ENCODE measurements at regions not wholly inside any gene's neighbourhood (a gene's known extent, or its start where the extent isn't known, plus 50 kb on each side); places are given as distances from the start of the nearest gene placed in this dataset.

DNA sequence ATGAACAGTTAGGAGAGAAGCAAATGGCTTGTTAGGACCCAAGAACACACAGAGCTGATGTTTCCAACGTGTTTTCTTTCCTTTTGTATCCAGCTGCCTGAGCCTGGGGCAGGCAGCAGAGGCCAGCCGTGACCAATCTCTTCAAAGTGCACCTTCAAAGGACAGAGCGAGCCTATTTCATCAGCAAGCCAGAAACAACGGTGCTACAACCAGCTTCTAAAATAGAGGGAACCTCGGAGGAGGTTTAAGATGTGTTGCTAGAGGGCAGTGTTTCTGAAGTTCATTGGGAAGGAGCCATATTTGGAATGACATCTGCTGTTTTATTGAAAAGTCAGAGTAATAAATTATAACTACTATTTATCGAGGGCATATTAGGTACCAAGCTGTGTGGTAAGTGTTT is 56.2 kb upstream of the RFC3 start:
- no peak for DNase-seq (ENCODE audit: extremely low read depth, low read depth)
- TF ChIP-seq, protein P1, sequence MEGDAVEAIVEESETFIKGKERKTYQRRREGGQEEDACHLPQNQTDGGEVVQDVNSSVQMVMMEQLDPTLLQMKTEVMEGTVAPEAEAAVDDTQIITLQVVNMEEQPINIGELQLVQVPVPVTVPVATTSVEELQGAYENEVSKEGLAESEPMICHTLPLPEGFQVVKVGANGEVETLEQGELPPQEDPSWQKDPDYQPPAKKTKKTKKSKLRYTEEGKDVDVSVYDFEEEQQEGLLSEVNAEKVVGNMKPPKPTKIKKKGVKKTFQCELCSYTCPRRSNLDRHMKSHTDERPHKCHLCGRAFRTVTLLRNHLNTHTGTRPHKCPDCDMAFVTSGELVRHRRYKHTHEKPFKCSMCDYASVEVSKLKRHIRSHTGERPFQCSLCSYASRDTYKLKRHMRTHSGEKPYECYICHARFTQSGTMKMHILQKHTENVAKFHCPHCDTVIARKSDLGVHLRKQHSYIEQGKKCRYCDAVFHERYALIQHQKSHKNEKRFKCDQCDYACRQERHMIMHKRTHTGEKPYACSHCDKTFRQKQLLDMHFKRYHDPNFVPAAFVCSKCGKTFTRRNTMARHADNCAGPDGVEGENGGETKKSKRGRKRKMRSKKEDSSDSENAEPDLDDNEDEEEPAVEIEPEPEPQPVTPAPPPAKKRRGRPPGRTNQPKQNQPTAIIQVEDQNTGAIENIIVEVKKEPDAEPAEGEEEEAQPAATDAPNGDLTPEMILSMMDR (IDR thresholded peaks at IDR 0.05; ENCODE audit: low read depth, low read length), result peak; percentile 18

DNA sequence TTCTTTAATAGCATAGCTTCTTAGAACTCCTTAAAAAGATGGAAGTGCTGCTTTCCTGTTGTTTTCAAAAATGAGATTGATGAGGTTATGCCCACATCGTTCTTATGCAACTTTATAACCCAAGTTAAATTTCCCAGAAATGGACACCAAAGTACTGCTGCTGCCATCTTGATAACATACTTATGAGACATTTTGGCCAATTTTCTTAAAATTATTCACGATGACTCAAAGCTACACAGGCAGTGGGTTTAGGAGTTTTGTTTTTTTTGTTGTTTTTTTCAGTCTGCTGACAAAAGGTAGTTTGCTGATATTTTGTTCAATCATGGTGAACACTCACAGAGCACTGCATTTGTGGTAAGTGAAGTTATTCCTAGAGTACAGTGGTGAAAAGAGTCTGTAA is 54.9 kb upstream of the RFC3 start:
- TF ChIP-seq, protein P1 (IDR thresholded peaks at IDR 0.05; ENCODE audit: low read depth, low read length), result no peak
- no peak for DNase-seq (ENCODE audit: extremely low read depth, low read depth)

DNA sequence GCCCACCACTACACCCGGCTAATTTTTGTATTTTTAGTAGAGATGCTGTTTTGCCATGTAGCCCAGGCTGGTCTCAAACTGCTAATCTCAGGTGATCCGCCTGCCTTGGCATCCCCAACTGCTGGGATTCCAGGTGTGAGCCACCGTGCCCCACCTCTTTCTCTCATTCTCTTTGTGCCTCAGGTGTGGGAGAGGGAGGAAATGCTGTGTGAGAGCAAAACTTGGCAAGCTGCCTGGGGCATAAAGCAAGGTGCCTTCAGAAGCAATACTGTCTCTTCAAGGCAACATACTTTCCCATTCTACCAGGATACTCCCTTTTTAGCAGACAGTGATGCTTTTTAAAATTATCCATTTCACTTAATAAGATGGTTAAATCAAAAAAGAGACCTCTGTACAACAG is 53.2 kb upstream of the RFC3 start:
- TF ChIP-seq, protein P1 (IDR thresholded peaks at IDR 0.05; ENCODE audit: low read depth, low read length), result no peak

DNA sequence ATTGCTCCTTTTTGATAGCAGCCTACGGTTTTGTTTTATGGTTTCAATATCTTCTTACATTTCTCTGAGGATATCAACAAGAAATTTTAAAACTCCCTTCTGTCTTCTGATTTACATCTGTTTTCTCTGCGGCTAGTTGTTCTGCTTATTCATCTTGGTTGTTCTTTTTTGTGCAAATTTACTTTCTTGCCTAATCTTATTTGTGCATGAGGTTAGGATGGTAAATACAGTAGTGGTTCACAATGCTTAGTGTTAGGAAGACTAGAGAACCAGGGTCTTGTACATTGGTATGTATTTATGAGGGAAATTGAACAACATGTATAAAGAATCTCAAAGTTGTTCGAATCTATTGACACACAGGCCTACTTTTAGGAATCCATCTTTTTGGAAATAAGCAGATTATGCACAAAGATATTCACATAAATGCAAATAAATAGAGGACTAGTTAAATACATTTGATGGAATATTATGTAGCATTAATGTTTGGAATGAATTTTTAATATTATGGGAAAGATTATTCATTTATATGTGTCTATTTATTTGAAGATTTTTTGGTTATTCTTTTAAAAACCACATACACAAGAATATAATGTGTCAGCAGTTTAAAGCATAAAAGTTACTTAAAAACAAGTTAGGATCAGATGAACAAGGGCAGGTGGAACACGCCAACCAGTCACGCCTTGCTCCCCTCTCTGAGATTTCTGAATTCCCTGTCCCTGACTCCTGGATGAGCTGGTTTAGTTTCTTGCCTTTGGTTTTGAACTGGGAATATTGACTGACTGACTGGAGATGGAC is 51.4 kb upstream of the RFC3 start:
- no peak for DNase-seq (ENCODE audit: extremely low read depth, low read depth)
- TF ChIP-seq, protein P1 (IDR thresholded peaks at IDR 0.05; ENCODE audit: low read depth, low read length), result no peak

More for the DNA sequence above, 53.2 kb upstream of the RFC3 start:
- no peak for DNase-seq (ENCODE audit: extremely low read depth, low read depth)

DNA sequence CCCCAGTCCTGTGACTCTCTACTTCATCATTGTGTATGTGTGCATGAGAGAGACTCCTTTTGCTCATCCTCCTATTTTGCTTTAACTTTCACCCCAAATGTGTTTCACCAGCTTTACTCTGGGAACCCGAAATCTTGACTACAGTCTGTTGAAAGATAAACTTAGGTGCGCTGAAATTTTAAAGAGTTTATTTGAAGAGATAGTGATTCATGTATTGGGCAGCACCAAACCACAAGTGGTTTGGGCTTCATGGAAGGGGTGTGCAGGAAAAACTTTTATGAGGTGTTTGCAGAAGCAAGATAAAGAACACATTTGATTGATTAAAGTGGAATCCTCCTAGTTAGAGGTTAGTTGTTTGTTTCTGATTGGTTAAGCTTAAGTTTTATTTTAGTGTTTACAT is 50.8 kb upstream of the RFC3 start:
- no peak for DNase-seq (ENCODE audit: extremely low read depth, low read depth)
- TF ChIP-seq, protein P1 (IDR thresholded peaks at IDR 0.05; ENCODE audit: low read depth, low read length), result no peak
